ENCODE measurements at regions not wholly inside any gene's neighbourhood (a gene's known extent, or its start where the extent isn't known, plus 50 kb on each side); places are given as distances from the start of the nearest gene placed in this dataset.

GRCh38 chr2:51322613-51323012, 290.7 kb upstream of the NRXN1 start:
- FAIRE-seq (no peak), DNase-seq (ENCODE audit: low read depth, low spot score) (no peak)
- Histone ChIP-seq H3K4me1 (ENCODE audit: control insufficient read depth, extremely low read depth, insufficient read depth, low read length) (no peaks in the 10 kb centered on the region), H3K79me2 (ENCODE audit: control insufficient read depth, insufficient read depth, low read length) (no peaks in the 10 kb centered on the region), H3K27ac (ENCODE audit: control insufficient read depth, insufficient read depth, low read length) (no peak overlapping the region), H3K9ac (ENCODE audit: control insufficient read depth, extremely low read depth, insufficient read depth, low read length) (no peak overlapping the region), H3K4me2 (ENCODE audit: control insufficient read depth, extremely low read depth, insufficient read depth, low read depth, low read length) (no peak overlapping the region), H3K4me3 (ENCODE audit: control insufficient read depth in 2 of 3, extremely low read depth in 1 of 3, insufficient read depth in 2 of 3, low read depth in 1 of 3, low read length in 3 of 3) (no peak overlapping the region), H4K20me1 (ENCODE audit: control insufficient read depth, extremely low read depth, insufficient read depth, low read length) (no peaks in the 10 kb centered on the region), H2AFZ (ENCODE audit: control insufficient read depth, low read length) (no peak overlapping the region), H3K9me1 (ENCODE audit: control insufficient read depth, extremely low read depth, insufficient read depth, low read length) (no peaks in the 10 kb centered on the region), H3K36me3 (ENCODE audit: control insufficient read depth in 2 of 2, extremely low read depth in 1 of 2, insufficient read depth in 2 of 2, low read length in 2 of 2) (no peaks in the 10 kb centered on the region), H3K9me3 (ENCODE audit: control insufficient read depth, low read depth, low read length) (no peaks in the 10 kb centered on the region), H3K27me3 (ENCODE audit: control insufficient read depth, extremely low read depth, insufficient read depth, low read length) (no peaks in the 10 kb centered on the region)
- TF ChIP-seq EZH2 (IDR thresholded peaks at IDR 0.05; ENCODE audit: low read length) (no peak), CTCF (optimal IDR thresholded peaks at IDR 0.05 in 1 of 3, IDR thresholded peaks at IDR 0.05 in 1 of 3, conservative IDR thresholded peaks at IDR 0.05 in 1 of 3; ENCODE audit: extremely low read depth in 1 of 3, insufficient read depth in 2 of 3, low read length in 3 of 3) (no peak)
- dilution Hi-C loops (cut with MboI; ENCODE audit: extremely low pct_ligation_motif_present, low sequenced_read_pairs) = no loop called here

- dilution Hi-C loops (cut with MboI; ENCODE audit: extremely low pct_ligation_motif_present, low sequenced_read_pairs) = no loop called here
Measured at GRCh38 chr2:51304311-51304710, 272.4 kb upstream of the NRXN1 start.

More at GRCh38 chr2:51304311-51304710, 272.4 kb upstream of the NRXN1 start:
- H3K4me1 ChIP-seq (ENCODE audit: control insufficient read depth, extremely low read depth, insufficient read depth, low read length) = no peaks in the 10 kb centered on the region
- no peak overlapping the region for H3K4me3 ChIP-seq (ENCODE audit: control insufficient read depth in 2 of 3, extremely low read depth in 1 of 3, insufficient read depth in 2 of 3, low read depth in 1 of 3, low read length in 3 of 3)
- no peaks in the 10 kb centered on the region for H4K20me1 ChIP-seq (ENCODE audit: control insufficient read depth, extremely low read depth, insufficient read depth, low read length)
- H3K9ac ChIP-seq (ENCODE audit: control insufficient read depth, extremely low read depth, insufficient read depth, low read length) = no peak overlapping the region
- no peak overlapping the region for H3K4me2 ChIP-seq (ENCODE audit: control insufficient read depth, extremely low read depth, insufficient read depth, low read depth, low read length)
- FAIRE-seq = no peak
- H2AFZ ChIP-seq (ENCODE audit: control insufficient read depth, low read length) = no peak overlapping the region
- no peak for DNase-seq (ENCODE audit: low read depth, low spot score)
- no peaks in the 10 kb centered on the region for H3K79me2 ChIP-seq (ENCODE audit: control insufficient read depth, insufficient read depth, low read length)
- H3K36me3 ChIP-seq (ENCODE audit: control insufficient read depth in 2 of 2, extremely low read depth in 1 of 2, insufficient read depth in 2 of 2, low read length in 2 of 2) = no peaks in the 10 kb centered on the region
- no peaks in the 10 kb centered on the region for H3K9me1 ChIP-seq (ENCODE audit: control insufficient read depth, extremely low read depth, insufficient read depth, low read length)
- no peaks in the 10 kb centered on the region for H3K27me3 ChIP-seq (ENCODE audit: control insufficient read depth, extremely low read depth, insufficient read depth, low read length)
- no peak overlapping the region for H3K27ac ChIP-seq (ENCODE audit: control insufficient read depth, insufficient read depth, low read length)
- TF ChIP-seq EZH2 (IDR thresholded peaks at IDR 0.05; ENCODE audit: low read length) (no peak), CTCF (optimal IDR thresholded peaks at IDR 0.05 in 1 of 3, IDR thresholded peaks at IDR 0.05 in 1 of 3, conservative IDR thresholded peaks at IDR 0.05 in 1 of 3; ENCODE audit: extremely low read depth in 1 of 3, insufficient read depth in 2 of 3, low read length in 3 of 3) (no peak)
- H3K9me3 ChIP-seq (ENCODE audit: control insufficient read depth, low read depth, low read length) = no peaks in the 10 kb centered on the region
